Loucy (cell line): ENCODE measurements at regions not wholly inside any gene's neighbourhood (a gene's known extent, or its start where the extent isn't known, plus 50 kb on each side); places are given as distances from the start of the nearest gene placed in this dataset.

ENCODE experiments used
- H2AFZ ChIP-seq: fragments of 200-600 bp; sonication (generic); 2 replicates; pipeline ENCODE4 v1.6.0; 2016; ENCODE audit warnings: antibody characterized with exemption, mild to moderate bottlenecking, low read length, moderate library complexity
- H3F3A ChIP-seq: fragments of 200-600 bp; 2 replicates; pipeline ENCODE4 v1.6.0; 2016; ENCODE audit warnings: antibody characterized with exemption, low read depth, mild to moderate bottlenecking
- H3K27me3 ChIP-seq: fragments of 200-600 bp; sonication (generic); 2 replicates; pipeline ENCODE4 v1.6.1; 2014; ENCODE audit warnings: low read length, mild to moderate bottlenecking; ENCODE audit not compliant: insufficient read depth, poor library complexity, severe bottlenecking
- H3K36me3 ChIP-seq: fragments of 200-600 bp; sonication (generic); 2 replicates; pipeline ENCODE4 v1.6.1; 2016; ENCODE audit warnings: low read length; ENCODE audit not compliant: insufficient read depth
- H3K4me1 ChIP-seq: fragments of 200-600 bp; sonication (generic); 2 replicates; pipeline ENCODE4 v1.5.1; 2014; ENCODE audit warnings: low read length, mild to moderate bottlenecking; ENCODE audit not compliant: insufficient read depth, poor library complexity, severe bottlenecking
- H3K4me2 ChIP-seq: fragments of 200-600 bp; sonication (generic); 2 replicates; pipeline ENCODE4 v1.6.0; 2014; ENCODE audit warnings: antibody characterized with exemption, low read length, low read depth, mild to moderate bottlenecking; ENCODE audit not compliant: poor library complexity, severe bottlenecking
- H3K4me3 ChIP-seq: fragments of 200-600 bp; sonication (generic); 2 replicates; pipeline ENCODE4 v1.5.1; 2014; ENCODE audit warnings: low read length, mild to moderate bottlenecking, mixed read lengths; ENCODE audit not compliant: poor library complexity, severe bottlenecking
- H3K79me2 ChIP-seq: fragments of 200-600 bp; sonication (generic); 2 replicates; pipeline ENCODE4 v1.6.1; 2014; ENCODE audit warnings: low read length; ENCODE audit not compliant: insufficient read depth
- H3K9ac ChIP-seq: fragments of 200-600 bp; sonication (generic); 2 replicates; pipeline ENCODE4 v1.6.0; 2014; ENCODE audit warnings: mild to moderate bottlenecking, low read depth, low read length, moderate library complexity; ENCODE audit not compliant: poor library complexity, severe bottlenecking
- H3K9me2 ChIP-seq: fragments of 200-600 bp; sonication (generic); replicated peaks from 2 replicates; pipeline ENCODE4 v1.6.1; 2016; ENCODE audit warnings: low read depth, low read length, mixed read lengths
- H3K9me3 ChIP-seq: fragments of 200-600 bp; sonication (generic); 2 replicates; pipeline ENCODE4 v1.6.1; 2014; ENCODE audit warnings: mild to moderate bottlenecking, antibody characterized with exemption, low read length, low read depth; ENCODE audit not compliant: insufficient read depth
- H4K20me1 ChIP-seq: fragments of 200-600 bp; sonication (generic); 2 replicates; pipeline ENCODE4 v1.6.0; 2014; ENCODE audit warnings: antibody characterized with exemption, low read length, mild to moderate bottlenecking; ENCODE audit not compliant: insufficient read depth, poor library complexity, severe bottlenecking
- CTCF ChIP-seq: fragments of 200-600 bp; sonication (generic); conservative IDR thresholded peaks from 2 replicates; pipeline ENCODE4 v1.5.1; 2014; ENCODE audit warnings: mild to moderate bottlenecking, antibody characterized with exemption, low read length
- EZH2phosphoT487 ChIP-seq: fragments of 200-600 bp; IDR thresholded peaks from 2 replicates; pipeline ENCODE4 v1.6.1; 2018; ENCODE audit warnings: antibody characterized with exemption, mild to moderate bottlenecking, moderate library complexity, borderline replicate concordance

- H3K4me1 ChIP-seq = no peaks in the 10 kb centered on the region
- no peaks in the 10 kb centered on the region for H3K9me3 ChIP-seq
- H4K20me1 ChIP-seq = no peaks in the 10 kb centered on the region
- no peak overlapping the region for H3K4me2 ChIP-seq
- no peak overlapping the region for H3K9ac ChIP-seq
- H3K36me3 ChIP-seq = no peaks in the 10 kb centered on the region
- H3K27me3 ChIP-seq = no peaks in the 10 kb centered on the region
- H3F3A ChIP-seq = no peaks in the 10 kb centered on the region
- H3K9me2 ChIP-seq = no peaks in the 10 kb centered on the region
- TF ChIP-seq CTCF (peak; percentile 48), EZH2phosphoT487 (no peak)
- H3K79me2 ChIP-seq = no peaks in the 10 kb centered on the region
- no peak overlapping the region for H2AFZ ChIP-seq
- no peak overlapping the region for H3K4me3 ChIP-seq
Measured at GRCh38 chr4:103429283-103429682, 231.1 kb upstream of the CENPE start.

GRCh38 chr4:103425406-103425805 lies 227.3 kb upstream of the CENPE start:
- Histone ChIP-seq H3F3A (no peaks in the 10 kb centered on the region), H3K36me3 (no peaks in the 10 kb centered on the region), H3K9me3 (no peaks in the 10 kb centered on the region), H3K9me2 (no peaks in the 10 kb centered on the region), H3K4me1 (no peaks in the 10 kb centered on the region), H3K9ac (no peak overlapping the region), H2AFZ (no peak overlapping the region), H4K20me1 (no peaks in the 10 kb centered on the region), H3K4me2 (no peak overlapping the region), H3K27me3 (no peaks in the 10 kb centered on the region), H3K4me3 (no peak overlapping the region), H3K79me2 (no peaks in the 10 kb centered on the region)
- TF ChIP-seq EZH2phosphoT487 = no peak
- no peak for TF ChIP-seq CTCF

GRCh38 chr4:103424853-103425252 lies 226.7 kb upstream of the CENPE start:
- H2AFZ ChIP-seq = no peak overlapping the region
- no peaks in the 10 kb centered on the region for H3K79me2 ChIP-seq
- H4K20me1 ChIP-seq = no peaks in the 10 kb centered on the region
- no peak overlapping the region for H3K4me3 ChIP-seq
- no peak for TF ChIP-seq CTCF
- no peaks in the 10 kb centered on the region for H3K27me3 ChIP-seq
- H3K36me3 ChIP-seq = no peaks in the 10 kb centered on the region
- no peaks in the 10 kb centered on the region for H3K4me1 ChIP-seq
- no peaks in the 10 kb centered on the region for H3F3A ChIP-seq
- no peaks in the 10 kb centered on the region for H3K9me3 ChIP-seq
- H3K9ac ChIP-seq = no peak overlapping the region
- no peaks in the 10 kb centered on the region for H3K9me2 ChIP-seq
- H3K4me2 ChIP-seq = no peak overlapping the region
